NAMALWA (cell line): ENCODE measurements at regions not wholly inside any gene's neighbourhood (a gene's known extent, or its start where the extent isn't known, plus 50 kb on each side); places are given as distances from the start of the nearest gene placed in this dataset.

ENCODE experiments used
- DNase-seq: peaks from one replicate; pipeline ENCODE4 v3.0.0-alpha.2; 2015; ENCODE audit warnings: low spot score

GRCh38 chr5:71948206-71948605 is 159.1 kb upstream of the MAP1B start:
- DNase-seq, result no peak

- no peak for DNase-seq
Measured at GRCh38 chr5:71949772-71950171, 157.5 kb upstream of the MAP1B start.

DNA sequence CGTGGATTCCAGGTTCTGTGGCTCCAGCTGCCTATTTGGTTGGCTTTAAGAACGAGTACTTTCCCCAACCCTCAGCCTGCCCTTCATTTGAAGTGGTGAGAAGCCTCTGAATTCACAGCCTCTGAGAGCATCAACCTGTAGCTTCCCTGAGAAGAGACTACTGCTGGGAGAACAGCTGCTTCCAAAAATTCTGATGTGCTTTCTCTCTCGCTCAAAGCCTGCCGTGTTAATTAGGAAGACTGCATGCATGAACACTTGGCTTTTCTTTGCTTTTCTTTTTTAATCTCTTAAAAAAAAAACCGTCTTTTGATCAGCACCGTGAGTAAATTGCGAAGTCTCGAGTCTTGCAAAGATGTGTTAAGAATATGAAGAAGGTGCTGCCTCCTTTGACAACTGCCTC is 153.4 kb upstream of the MAP1B start:
- DNase-seq, result no peak

- no peak for DNase-seq
Measured at GRCh38 chr5:71954329-71954728, 152.9 kb upstream of the MAP1B start.

GRCh38 chr5:71955723-71956122 is 151.6 kb upstream of the MAP1B start:
- DNase-seq, result no peak

DNA sequence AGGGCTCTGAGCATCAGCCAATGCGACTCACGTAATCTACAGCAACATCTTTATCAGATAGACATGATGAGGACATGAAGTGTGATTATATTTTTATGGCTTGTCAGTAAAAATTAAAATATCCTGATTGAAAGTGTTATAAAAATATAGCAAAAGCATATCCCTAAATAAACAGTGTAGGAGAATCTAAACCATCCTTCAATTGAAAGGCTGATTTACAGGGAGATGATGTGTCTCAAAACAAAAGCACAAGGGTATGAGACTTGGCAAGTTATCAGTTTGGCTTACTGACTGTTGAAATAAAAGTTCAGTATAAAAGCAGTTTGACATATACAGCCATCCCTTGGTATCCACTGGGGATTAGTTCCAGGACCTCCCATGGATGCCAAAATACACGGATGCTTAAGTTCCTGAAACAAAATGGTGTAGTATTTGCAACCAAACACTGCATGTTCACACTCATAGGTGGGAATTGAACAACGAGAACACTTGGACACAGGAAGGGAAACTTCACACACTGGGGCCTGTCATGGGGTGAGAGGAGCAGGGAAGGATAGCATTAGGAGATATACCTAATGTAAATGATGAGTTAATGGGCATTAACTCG is 149.9 kb upstream of the MAP1B start:
- no peak for DNase-seq

GRCh38 chr5:71960195-71960594 is 147.1 kb upstream of the MAP1B start:
- DNase-seq, result no peak

DNA sequence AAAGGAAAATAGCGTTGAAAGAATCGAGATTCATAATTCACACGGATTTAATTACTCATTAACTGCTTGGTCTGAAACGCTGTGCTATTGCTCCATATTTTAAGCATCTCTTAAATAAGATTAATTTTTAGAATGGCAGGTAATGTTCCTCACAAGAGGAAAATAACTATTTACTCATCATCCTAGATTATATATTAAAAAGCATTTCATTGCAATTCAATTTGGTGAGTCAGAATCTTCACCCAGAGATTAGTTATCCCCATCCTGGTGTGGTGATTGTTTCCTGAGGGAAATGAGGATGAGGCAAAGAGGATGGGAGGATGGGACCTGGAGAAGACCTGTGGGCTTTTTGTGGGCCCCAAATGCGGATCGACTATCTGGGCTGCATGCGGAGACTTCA is 145.5 kb upstream of the MAP1B start:
- no peak for DNase-seq

GRCh38 chr5:71969460-71969859 is 137.8 kb upstream of the MAP1B start:
- DNase-seq, result no peak

DNA sequence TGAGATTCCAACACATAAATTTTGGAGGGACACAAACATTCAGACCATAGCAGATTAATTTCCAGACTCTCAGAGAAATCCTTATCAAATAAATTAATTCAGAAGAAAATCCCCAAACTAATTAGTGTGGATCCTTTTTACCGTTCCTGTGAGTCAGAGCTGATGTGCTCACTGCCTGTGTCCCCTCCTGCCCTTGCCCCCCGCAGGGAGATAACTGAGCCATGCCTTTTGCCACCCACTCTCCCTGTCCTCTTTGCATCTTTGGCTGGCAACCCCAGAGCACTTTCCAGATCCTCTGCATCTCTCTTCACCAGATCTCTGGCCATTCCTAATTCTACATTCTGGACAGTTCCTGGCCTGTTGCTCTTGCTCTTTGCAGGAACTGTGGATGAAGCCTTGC is 135.4 kb upstream of the MAP1B start:
- DNase-seq, result no peak

- no peak for DNase-seq
Measured at GRCh38 chr5:71972777-71973473, 134.3 kb upstream of the MAP1B start.

DNA sequence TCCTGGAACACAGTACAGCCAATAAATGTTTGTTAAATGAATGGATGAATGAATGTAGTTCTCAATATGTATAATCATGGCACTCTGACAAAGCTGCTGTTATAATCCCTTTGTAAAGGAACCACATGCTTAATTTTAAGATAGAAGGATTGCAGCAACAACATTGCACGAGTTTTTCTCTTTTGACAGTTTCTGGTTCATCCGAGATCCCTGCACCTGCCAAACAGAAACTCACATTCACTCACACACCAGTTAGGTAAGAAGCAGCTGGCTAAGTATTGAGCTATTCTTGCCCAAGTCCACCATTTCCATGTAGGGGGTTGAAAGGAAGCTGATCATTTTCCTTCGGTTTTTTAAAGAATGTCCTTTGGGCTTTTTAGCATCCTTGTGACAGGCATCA is 133.7 kb upstream of the MAP1B start:
- no peak for DNase-seq

DNA sequence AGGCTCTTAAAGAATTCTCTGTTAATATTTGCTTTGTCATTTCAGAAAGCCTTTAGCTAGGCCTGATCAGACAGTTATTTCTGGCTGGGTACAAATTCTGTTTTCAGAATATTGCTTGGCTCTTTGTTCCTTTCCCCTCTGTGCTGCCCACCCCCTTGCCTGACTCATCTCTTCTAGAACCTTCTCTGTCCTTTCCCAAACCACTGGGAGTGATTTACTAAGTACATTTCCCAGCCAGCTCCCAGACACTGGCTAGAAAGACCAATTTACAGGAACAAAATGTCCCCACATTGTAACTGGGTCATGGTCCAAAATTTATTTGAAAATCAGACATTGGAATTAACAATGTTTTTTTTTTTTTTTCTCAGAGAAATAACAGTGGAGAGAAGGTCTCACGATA is 133.1 kb upstream of the MAP1B start:
- no peak for DNase-seq

DNA sequence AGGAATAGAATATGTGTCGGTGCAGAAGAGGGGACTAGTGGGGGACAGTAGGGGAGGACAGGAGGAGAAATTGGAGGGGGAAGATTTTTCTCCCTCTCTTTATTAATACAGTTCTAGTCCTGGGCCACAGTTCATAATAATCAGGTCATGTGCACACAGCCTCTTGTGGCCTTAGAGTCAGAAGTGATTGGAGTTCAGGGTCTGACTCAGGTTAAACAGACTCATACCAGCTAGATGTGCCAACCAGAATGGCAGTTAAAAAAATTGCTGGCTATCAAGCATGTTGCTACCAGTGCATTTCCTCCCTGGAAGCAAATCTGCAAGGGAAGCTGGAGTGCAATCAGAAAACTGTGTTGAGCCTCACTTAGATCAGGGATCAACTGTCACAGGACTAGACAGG is 132.7 kb upstream of the MAP1B start:
- no peak for DNase-seq

GRCh38 chr5:71976449-71976848 is 130.8 kb upstream of the MAP1B start:
- no peak for DNase-seq

DNA sequence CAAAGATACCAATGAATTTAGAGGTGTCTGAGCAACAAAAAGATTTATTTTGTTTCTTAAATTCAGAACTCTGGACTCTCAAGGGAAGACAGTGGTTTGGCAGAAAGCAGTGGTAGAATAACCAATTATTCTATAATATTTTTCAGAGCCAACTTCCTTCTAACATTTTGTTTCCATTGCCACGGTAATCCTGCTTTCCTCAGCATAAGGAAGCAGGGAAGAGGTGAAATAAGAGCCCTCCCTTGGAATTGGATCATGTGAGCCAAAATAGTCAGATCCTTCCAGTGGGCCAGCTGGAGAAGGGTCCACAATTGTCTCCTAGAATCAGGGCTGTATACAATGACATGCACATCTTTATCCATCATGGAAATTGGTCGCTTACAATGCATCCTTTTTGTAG is 130.0 kb upstream of the MAP1B start:
- DNase-seq, result no peak

DNA sequence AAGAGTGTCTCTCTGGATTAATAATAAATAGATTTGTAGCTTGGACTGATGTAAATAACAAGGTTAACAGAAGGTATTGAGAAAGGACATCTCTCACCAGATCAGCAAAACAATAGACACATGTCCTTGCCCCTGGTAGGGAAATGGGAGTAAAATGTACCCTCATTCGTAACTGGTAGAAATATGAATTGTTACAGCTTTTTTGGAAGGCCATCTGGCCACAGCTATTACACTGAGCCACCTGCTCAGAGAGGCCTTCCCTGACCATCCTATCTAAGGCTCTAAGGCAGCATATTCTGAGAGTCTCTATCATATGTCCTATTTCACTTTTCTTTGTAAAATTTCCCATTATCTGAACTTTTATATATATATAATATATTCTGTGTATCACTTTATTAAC is 129.1 kb upstream of the MAP1B start:
- DNase-seq, result no peak

GRCh38 chr5:71982717-71983395 is 124.4 kb upstream of the MAP1B start:
- peak; percentile 10 for DNase-seq

DNA sequence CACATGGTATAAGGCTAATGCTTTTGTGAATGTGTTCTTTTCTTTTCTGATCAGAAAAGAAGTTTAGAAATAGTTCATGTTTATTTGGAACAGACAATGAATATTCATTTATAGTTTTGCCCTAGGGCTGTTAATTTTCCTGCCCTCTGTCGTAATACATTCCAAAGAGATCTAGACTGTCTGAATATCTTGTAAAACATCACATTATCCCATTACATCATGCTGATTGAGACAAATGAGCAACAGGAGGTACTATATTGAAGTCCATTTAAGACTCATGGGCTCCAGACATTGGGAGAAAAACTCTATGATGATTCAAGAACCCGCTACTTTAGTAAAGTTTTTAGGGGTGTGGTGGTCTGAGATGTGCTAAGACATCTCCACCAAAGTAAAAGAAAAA is 121.2 kb upstream of the MAP1B start:
- DNase-seq, result no peak

DNA sequence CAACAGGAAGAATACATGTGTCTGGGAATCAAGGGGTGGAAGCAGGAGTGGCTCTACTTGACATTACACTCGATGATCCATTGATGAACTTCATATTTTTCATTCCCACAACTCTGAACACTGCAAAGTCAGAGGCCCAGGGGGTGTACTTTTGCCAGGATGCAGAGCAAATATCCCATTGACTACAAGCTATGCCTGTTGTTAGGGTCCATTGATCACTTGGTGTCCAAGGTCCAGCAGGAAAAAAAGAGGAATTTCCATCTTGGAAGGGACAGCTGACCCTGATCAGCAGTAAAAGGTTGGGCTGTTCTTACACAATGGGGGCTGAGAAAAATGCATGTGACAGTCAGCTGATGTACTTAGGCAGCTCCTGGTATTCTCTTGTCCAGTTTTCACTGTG is 118.5 kb upstream of the MAP1B start:
- no peak for DNase-seq

GRCh38 chr5:71993600-71993999 is 113.7 kb upstream of the MAP1B start:
- no peak for DNase-seq

- DNase-seq, result no peak
Measured at GRCh38 chr5:71996789-71997188, 110.5 kb upstream of the MAP1B start.

DNA sequence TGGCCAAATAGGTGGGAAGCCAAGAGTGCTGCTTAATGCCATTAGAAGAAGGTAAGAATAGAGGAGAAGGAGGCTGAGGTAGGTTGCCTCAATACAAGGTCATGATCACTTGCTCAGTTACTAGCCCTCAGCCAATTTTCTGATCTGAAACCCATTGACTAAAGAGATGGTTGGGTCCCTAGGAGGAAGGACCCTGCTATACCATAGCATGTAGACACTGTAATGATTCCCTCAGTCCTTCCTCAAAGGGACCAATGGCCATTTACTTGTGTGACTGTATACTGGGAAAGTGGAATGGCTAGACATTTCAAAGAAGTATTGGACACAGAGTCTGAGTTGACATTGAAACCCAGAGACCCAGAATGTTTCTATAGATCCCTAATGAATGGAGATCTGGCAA is 108.5 kb upstream of the MAP1B start:
- no peak for DNase-seq

- DNase-seq, result no peak
Measured at GRCh38 chr5:72000707-72001106, 106.6 kb upstream of the MAP1B start.
